OCI-LY7 (cell line): ENCODE measurements at regions not wholly inside any gene's neighbourhood (a gene's known extent, or its start where the extent isn't known, plus 50 kb on each side); places are given as distances from the start of the nearest gene placed in this dataset.

ENCODE experiments used
- BruUV-seq: library from RNA; stranded (reverse); fragments of 400-500 nt; replicated peaks from 2 replicates; lab custom pipeline; 2021; lab: Mats Ljungman, UMichigan
- CTCF ChIA-PET: fragments of 300-600 bp; sonication (Branson Sonifier 250); formaldehyde crosslinking; loops from one replicate; lab custom pipeline; 2022; ENCODE audit warnings: antibody characterized with exemption; ENCODE audit not compliant: unreplicated experiment; lab: Charles Lee
- POLR2A ChIA-PET: fragments of 300-600 bp; sonication (Branson Sonifier 250); formaldehyde crosslinking; loops from one replicate; lab custom pipeline; 2022; ENCODE audit warnings: antibody characterized with exemption; lab: Charles Lee
- DNase-seq: peaks from one replicate; pipeline ENCODE4 v3.0.0-alpha.2; 2015; ENCODE audit warnings: low spot score
- H2AFZ ChIP-seq: fragments of 200-600 bp; sonication (generic), shearing (Covaris generic); 2 replicates; pipeline ENCODE4 v1.6.1; 2014; ENCODE audit warnings: mild to moderate bottlenecking, antibody characterized with exemption, low read length, moderate library complexity
- H3K27ac ChIP-seq: fragments of 200-600 bp; sonication (generic); 2 replicates; pipeline ENCODE4 v1.5.1; 2014; ENCODE audit warnings: mixed run types, low read depth, mild to moderate bottlenecking, moderate library complexity, low read length, inconsistent platforms; ENCODE audit not compliant: poor library complexity, severe bottlenecking
- H3K36me3 ChIP-seq: fragments of 200-600 bp; sonication (generic); 2 replicates; pipeline ENCODE4 v1.6.1; 2014; ENCODE audit warnings: mild to moderate bottlenecking, antibody characterized with exemption, low read length, moderate library complexity, mixed read lengths; ENCODE audit not compliant: insufficient read depth
- H3K4me1 ChIP-seq: fragments of 200-600 bp; sonication (generic); 2 replicates; pipeline ENCODE4 v1.5.1; 2014; ENCODE audit warnings: mild to moderate bottlenecking, low read length; ENCODE audit not compliant: insufficient read depth, poor library complexity, severe bottlenecking
- H3K4me2 ChIP-seq: fragments of 200-600 bp; sonication (generic); 2 replicates; pipeline ENCODE4 v1.6.1; 2014; ENCODE audit warnings: mild to moderate bottlenecking, low read length
- H3K4me3 ChIP-seq: fragments of 200-600 bp; sonication (generic); 2 replicates; pipeline ENCODE4 v1.5.1; 2014; ENCODE audit warnings: mild to moderate bottlenecking, low read depth, low read length; ENCODE audit not compliant: poor library complexity, severe bottlenecking
- H3K79me2 ChIP-seq: fragments of 200-600 bp; sonication (generic); 2 replicates; pipeline ENCODE4 v1.6.1; 2016; ENCODE audit warnings: low read depth, mild to moderate bottlenecking, low read length, moderate library complexity, mixed read lengths; ENCODE audit not compliant: insufficient read depth
- H3K9me2 ChIP-seq: fragments of 200-600 bp; sonication (generic); 2 replicates; pipeline ENCODE4 v1.6.1; 2016; ENCODE audit warnings: mild to moderate bottlenecking, low read length, mixed read lengths; ENCODE audit not compliant: insufficient read depth
- H3K9me3 ChIP-seq: fragments of 200-600 bp; sonication (generic); 2 replicates; pipeline ENCODE4 v1.6.1; 2014; ENCODE audit warnings: mild to moderate bottlenecking, mixed run types, low read length, mixed read lengths
- H4K20me1 ChIP-seq: fragments of 200-600 bp; sonication (generic); 2 replicates; pipeline ENCODE4 v1.6.1; 2014; ENCODE audit warnings: mild to moderate bottlenecking, antibody characterized with exemption, low read length, moderate library complexity, mixed read lengths; ENCODE audit not compliant: insufficient read depth
- CTCF ChIP-seq: fragments of 200-600 bp; sonication (generic); conservative IDR thresholded peaks from 2 replicates; pipeline ENCODE4 v1.5.1; 2014; ENCODE audit warnings: mild to moderate bottlenecking, antibody characterized with exemption, low read length, moderate library complexity, mixed read lengths
- EZH2phosphoT487 ChIP-seq: fragments of 200-600 bp; sonication (generic); IDR thresholded peaks from 2 replicates; pipeline ENCODE4 v1.6.1; 2018; ENCODE audit warnings: low read depth, borderline replicate concordance, mild to moderate bottlenecking, mixed run types, antibody characterized with exemption, low read length, moderate library complexity, mixed read lengths
- intact Hi-C: fragments of 100-400 bp; cut with micrococcal nuclease; formaldehyde crosslinking; loops from one replicate; pipeline ENCODE4 v1.10.0; 2022; ENCODE audit not compliant: unreplicated experiment

DNA sequence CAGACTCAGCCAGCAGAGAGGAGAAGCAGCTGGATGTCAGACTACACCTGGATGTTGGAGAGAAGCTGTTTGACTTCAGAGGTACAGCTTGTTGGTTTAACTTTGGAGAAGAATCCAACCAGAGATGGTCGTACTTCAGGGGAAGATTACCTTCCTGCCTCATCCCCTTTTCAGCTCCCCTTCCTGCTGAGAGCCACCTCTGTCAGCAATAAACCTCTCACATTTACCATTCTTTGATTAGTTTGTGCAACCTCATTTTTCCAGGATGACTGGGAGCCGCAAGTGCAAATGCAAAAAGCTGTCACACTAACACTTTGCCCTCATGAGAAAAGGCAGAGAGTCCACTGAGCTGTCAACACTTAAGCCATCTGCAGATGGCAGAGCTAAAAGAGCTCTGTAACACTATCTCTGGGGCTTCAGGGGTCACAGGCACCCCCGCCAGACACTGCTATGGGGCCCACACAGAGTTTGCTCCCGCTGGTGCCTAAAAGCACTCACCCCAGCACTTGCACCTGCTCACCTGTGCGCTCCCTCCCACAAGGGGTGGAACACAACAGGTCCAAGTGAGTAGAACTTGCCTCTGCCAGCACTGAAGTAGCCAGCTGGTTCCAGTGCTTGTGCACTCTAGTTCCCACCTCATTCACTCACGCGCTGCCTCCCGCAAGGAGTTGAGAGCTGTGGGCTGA lies 391.7 kb downstream of the METTL4 start:
- H2AFZ ChIP-seq: no peak overlapping the region
- H3K4me2 ChIP-seq: no peak overlapping the region
- TF ChIP-seq EZH2phosphoT487 (no peak), CTCF (no peak)
- no peaks in the 10 kb centered on the region for H3K9me2 ChIP-seq
- H3K79me2 ChIP-seq: no peaks in the 10 kb centered on the region
- no peak overlapping the region for H3K27ac ChIP-seq
- ChIA-PET CTCF (no interaction called here), POLR2A (no interaction called here)
- DNase-seq: no peak
- H3K36me3 ChIP-seq: no peaks in the 10 kb centered on the region
- H4K20me1 ChIP-seq: no peaks in the 10 kb centered on the region
- no peaks in the 10 kb centered on the region for H3K4me1 ChIP-seq
- BruUV-seq: no TSS peak
- H3K9me3 ChIP-seq: no peaks in the 10 kb centered on the region
- intact Hi-C loops: no loop called here
- H3K4me3 ChIP-seq: no peak overlapping the region

GRCh38 chr18:2180586-2180985 lies 390.7 kb downstream of the METTL4 start:
- BruUV-seq: no TSS peak
- Histone ChIP-seq H3K79me2 (no peaks in the 10 kb centered on the region), H4K20me1 (no peaks in the 10 kb centered on the region), H3K9me2 (no peaks in the 10 kb centered on the region), H3K27ac (no peak overlapping the region), H3K4me1 (no peaks in the 10 kb centered on the region), H3K9me3 (no peaks in the 10 kb centered on the region), H3K4me2 (no peak overlapping the region), H3K36me3 (no peaks in the 10 kb centered on the region), H2AFZ (no peak overlapping the region), H3K4me3 (no peak overlapping the region)
- TF ChIP-seq CTCF (no peak), EZH2phosphoT487 (no peak)
- POLR2A ChIA-PET: no interaction called here
- intact Hi-C loops: no loop called here
- CTCF ChIA-PET: no interaction called here
- DNase-seq: no peak

- BruUV-seq: no TSS peak
- Histone ChIP-seq H3K4me1 (no peaks in the 10 kb centered on the region), H3K4me2 (no peak overlapping the region), H3K4me3 (no peak overlapping the region), H4K20me1 (no peaks in the 10 kb centered on the region), H3K27ac (no peak overlapping the region), H2AFZ (no peak overlapping the region), H3K36me3 (no peaks in the 10 kb centered on the region), H3K9me2 (no peaks in the 10 kb centered on the region), H3K9me3 (no peaks in the 10 kb centered on the region), H3K79me2 (no peaks in the 10 kb centered on the region)
- TF ChIP-seq EZH2phosphoT487 (no peak), CTCF (no peak)
- intact Hi-C loops: no loop called here
- no peak for DNase-seq
- ChIA-PET CTCF (no interaction called here), POLR2A (no interaction called here)
These were observed 387.9 kb downstream of the METTL4 start for GRCh38 chr18:2183432-2183831.
